HCT116 (cell line): ENCODE measurements at regions not wholly inside any gene's neighbourhood (a gene's known extent, or its start where the extent isn't known, plus 50 kb on each side); places are given as distances from the start of the nearest gene placed in this dataset.

Experiments used
- ATAC-seq: fragments of 200-7000 bp; cut with Tn5 transposase; 2 replicates; pipeline ENCODE4 v1.9.1; 2020; ENCODE audit warnings: mild to moderate bottlenecking, moderate library complexity
- BruUV-seq: library from RNA; stranded (reverse); fragments of 400-500 nt; replicated peaks from 2 replicates; lab custom pipeline; 2021; lab: Mats Ljungman, UMichigan
- CTCF ChIA-PET: fragments of 300-600 bp; sonication (Branson Sonifier 250); formaldehyde crosslinking; loops from one replicate; lab custom pipeline; 2021; ENCODE audit warnings: antibody characterized with exemption; lab: Charles Lee
- POLR2A ChIA-PET: fragments of 300-600, 350-600 bp; sonication (Branson Sonifier 250); formaldehyde crosslinking; loops from one replicate; lab custom pipeline; 2021; ENCODE audit warnings: antibody characterized with exemption; lab: Charles Lee
- RAD21 ChIA-PET, 2 experiments: fragments of 300-600 bp; sonication (Branson Sonifier 250); formaldehyde crosslinking; loops; one replicate each; lab custom pipeline; 2023; ENCODE audit warnings: low total read pairs in 2 of 2; ENCODE audit not compliant: uncharacterized antibody in 2 of 2, unreplicated experiment in 2 of 2, low non-redundant PET in 1 of 2; lab: Charles Lee
- DNase-seq: peaks from one replicate; pipeline ENCODE4 v3.0.0-alpha.2; 2010; ENCODE audit warnings: low read depth, low spot score
- H2AFZ ChIP-seq: fragments of 200-600 bp; shearing (Covaris generic), sonication (generic); 2 replicates; pipeline ENCODE4 v1.6.1; 2017; ENCODE audit warnings: low read depth, mixed run types, mixed read lengths, antibody characterized with exemption, low read length; ENCODE audit not compliant: poor library complexity, severe bottlenecking
- H3K27ac ChIP-seq: 2 replicates; pipeline ENCODE4 v1.5.1; 2012; ENCODE audit warnings: low read depth, low read length
- H3K27me3 ChIP-seq: fragments of 200-600 bp; sonication (generic); 2 replicates; pipeline ENCODE4 v1.6.1; 2016; ENCODE audit warnings: mixed run types, low read length, mixed read lengths; ENCODE audit not compliant: insufficient read depth
- H3K36me3 ChIP-seq, 2 experiments: fragments of 200-500 bp in 1 of 2; fragments of 200-600 bp in 1 of 2; sonication (Bioruptor generic) in 1 of 2; sonication (generic) in 1 of 2; 2 replicates each; pipeline versions ENCODE4 v1.5.1 to v1.6.1; 2014 to 2016; ENCODE audit warnings: low read length in 2 of 2, inconsistent platforms in 1 of 2, mixed read lengths in 1 of 2, mixed run types in 1 of 2; ENCODE audit not compliant: insufficient read depth in 2 of 2, control insufficient read depth in 1 of 2
- H3K4me1 ChIP-seq, 2 experiments: fragments of 200-600 bp in 1 of 2; sonication (generic) in 1 of 2; 2 replicates each; pipeline versions ENCODE4 v1.5.1 to v1.6.1; 2012 to 2017; ENCODE audit warnings: low read length in 2 of 2, inconsistent platforms in 1 of 2, mild to moderate bottlenecking in 1 of 2, mixed read lengths in 1 of 2, mixed run types in 1 of 2, moderate library complexity in 1 of 2; ENCODE audit not compliant: insufficient read depth in 2 of 2, control insufficient read depth in 1 of 2
- H3K4me2 ChIP-seq: fragments of 200-600 bp; sonication (generic); 2 replicates; pipeline ENCODE4 v1.6.1; 2017; ENCODE audit warnings: mixed run types, low read length, mixed read lengths
- H3K4me3 ChIP-seq, 2 experiments: fragments of 200-600 bp in 1 of 2; sonication (generic) in 1 of 2; replicated peaks in 1 of 2; 2 replicates each; pipeline ENCODE4 v1.5.1; 2011 to 2016; ENCODE audit warnings: low read length in 2 of 2, control low read depth in 1 of 2, low read depth in 1 of 2, mild to moderate bottlenecking in 1 of 2, mixed read lengths in 1 of 2, mixed run types in 1 of 2
- H3K79me2 ChIP-seq: fragments of 200-600 bp; sonication (generic); 2 replicates; pipeline ENCODE4 v1.6.1; 2017; ENCODE audit warnings: mild to moderate bottlenecking, mixed run types, low read length, moderate library complexity, mixed read lengths; ENCODE audit not compliant: insufficient read depth
- H3K9ac ChIP-seq: fragments of 200-600 bp; sonication (generic); 2 replicates; pipeline ENCODE4 v1.6.1; 2016; ENCODE audit warnings: low read length, mixed read lengths
- H3K9me2 ChIP-seq: fragments of 200-600 bp; sonication (generic), shearing (Covaris generic); 2 replicates; pipeline ENCODE4 v1.6.1; 2017; ENCODE audit warnings: mixed run types, mild to moderate bottlenecking, moderate library complexity; ENCODE audit not compliant: insufficient read depth
- H3K9me3 ChIP-seq, 2 experiments: fragments of 200-500 bp in 1 of 2; fragments of 200-600 bp in 1 of 2; sonication (Bioruptor generic) in 1 of 2; sonication (generic) in 1 of 2; 2 replicates each; pipeline ENCODE4 v1.6.1; 2014 to 2017; ENCODE audit warnings: low read length in 2 of 2, mixed read lengths in 2 of 2, inconsistent platforms in 1 of 2, low read depth in 1 of 2, mild to moderate bottlenecking in 1 of 2, mixed run types in 1 of 2, moderate library complexity in 1 of 2; ENCODE audit not compliant: control insufficient read depth in 1 of 2, insufficient read depth in 1 of 2
- H4K20me1 ChIP-seq: fragments of 200-600 bp; sonication (generic), shearing (Covaris generic); 2 replicates; pipeline ENCODE4 v1.6.1; 2017; ENCODE audit warnings: mixed run types, mild to moderate bottlenecking, moderate library complexity; ENCODE audit not compliant: insufficient read depth
- CBX3 ChIP-seq: IDR thresholded peaks from 2 replicates; pipeline ENCODE4 v1.6.1; 2012; ENCODE audit warnings: low read depth
- CTCF ChIP-seq, 3 experiments: fragments of 200-600 bp in 1 of 3; sonication (generic) in 1 of 3; IDR thresholded peaks in 2 of 3; conservative IDR thresholded peaks in 1 of 3; 2 replicates each; pipeline ENCODE4 v1.5.1; 2012 to 2017; ENCODE audit warnings: low read depth in 2 of 3, low read length in 2 of 3, antibody characterized with exemption in 1 of 3, borderline replicate concordance in 1 of 3, control low read depth in 1 of 3, mild to moderate bottlenecking in 1 of 3, mixed read lengths in 1 of 3, mixed run types in 1 of 3, moderate library complexity in 1 of 3; ENCODE audit not compliant: insufficient read depth in 1 of 3
- ELF1 ChIP-seq: IDR thresholded peaks from 2 replicates; pipeline ENCODE4 v1.6.1; 2012; ENCODE audit warnings: low read depth, borderline replicate concordance
- POLR2A ChIP-seq: IDR thresholded peaks from 2 replicates; pipeline ENCODE4 v1.7.0; 2011; ENCODE audit warnings: borderline replicate concordance; ENCODE audit not compliant: insufficient read depth, insufficient read length; ENCODE audit errors: extremely low read depth
- SP1 ChIP-seq: IDR thresholded peaks from 2 replicates; pipeline ENCODE4 v1.6.1; 2012; ENCODE audit warnings: low read depth
- SRF ChIP-seq: IDR thresholded peaks from 2 replicates; pipeline ENCODE4 v1.6.1; 2012; ENCODE audit warnings: low read depth
- YY1 ChIP-seq: IDR thresholded peaks from 2 replicates; pipeline ENCODE4 v1.6.1; 2011; ENCODE audit warnings: low read length, low read depth, moderate library complexity, mild to moderate bottlenecking; ENCODE audit not compliant: insufficient replicate concordance; ENCODE audit errors: extremely low read depth
- intact Hi-C: fragments of 100-400 bp; cut with micrococcal nuclease; formaldehyde crosslinking; loops from 2 replicates; pipeline ENCODE4 v1.10.0; 2022
- TF ChIP-seq, protein P1 (sequence below): IDR thresholded peaks from 2 replicates; pipeline ENCODE4 v1.6.1; 2011; ENCODE audit warnings: mild to moderate bottlenecking, low read length, moderate library complexity; ENCODE audit not compliant: insufficient replicate concordance; ENCODE audit errors: extremely low read depth
- TF ChIP-seq, protein P2 (sequence below): IDR thresholded peaks from 2 replicates; pipeline ENCODE4 v1.6.1; 2012
- TF ChIP-seq, protein P3 (sequence below): IDR thresholded peaks from 2 replicates; pipeline ENCODE4 v1.6.1; 2012

- ChIA-PET CTCF (no interaction called here), RAD21 (no interaction called here), POLR2A (no interaction called here)
- H2AFZ ChIP-seq, result no peak overlapping the region
- no peaks in the 10 kb centered on the region for H3K79me2 ChIP-seq
- TF ChIP-seq CTCF (IDR thresholded peaks at IDR 0.05 in 2 of 3, conservative IDR thresholded peaks at IDR 0.05 in 1 of 3; ENCODE audit: borderline replicate concordance in 1 of 3, insufficient read depth in 1 of 3, low read depth in 2 of 3, low read length in 2 of 3) (no peak), CBX3 (no peak), POLR2A (no peak), SRF (no peak), ELF1 (no peak), SP1 (no peak), YY1 (no peak)
- TF ChIP-seq, protein P1, sequence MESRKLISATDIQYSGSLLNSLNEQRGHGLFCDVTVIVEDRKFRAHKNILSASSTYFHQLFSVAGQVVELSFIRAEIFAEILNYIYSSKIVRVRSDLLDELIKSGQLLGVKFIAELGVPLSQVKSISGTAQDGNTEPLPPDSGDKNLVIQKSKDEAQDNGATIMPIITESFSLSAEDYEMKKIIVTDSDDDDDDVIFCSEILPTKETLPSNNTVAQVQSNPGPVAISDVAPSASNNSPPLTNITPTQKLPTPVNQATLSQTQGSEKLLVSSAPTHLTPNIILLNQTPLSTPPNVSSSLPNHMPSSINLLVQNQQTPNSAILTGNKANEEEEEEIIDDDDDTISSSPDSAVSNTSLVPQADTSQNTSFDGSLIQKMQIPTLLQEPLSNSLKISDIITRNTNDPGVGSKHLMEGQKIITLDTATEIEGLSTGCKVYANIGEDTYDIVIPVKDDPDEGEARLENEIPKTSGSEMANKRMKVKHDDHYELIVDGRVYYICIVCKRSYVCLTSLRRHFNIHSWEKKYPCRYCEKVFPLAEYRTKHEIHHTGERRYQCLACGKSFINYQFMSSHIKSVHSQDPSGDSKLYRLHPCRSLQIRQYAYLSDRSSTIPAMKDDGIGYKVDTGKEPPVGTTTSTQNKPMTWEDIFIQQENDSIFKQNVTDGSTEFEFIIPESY, result no peak
- TF ChIP-seq, protein P2, sequence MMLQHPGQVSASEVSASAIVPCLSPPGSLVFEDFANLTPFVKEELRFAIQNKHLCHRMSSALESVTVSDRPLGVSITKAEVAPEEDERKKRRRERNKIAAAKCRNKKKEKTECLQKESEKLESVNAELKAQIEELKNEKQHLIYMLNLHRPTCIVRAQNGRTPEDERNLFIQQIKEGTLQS, result no peak
- TF ChIP-seq, protein P3, sequence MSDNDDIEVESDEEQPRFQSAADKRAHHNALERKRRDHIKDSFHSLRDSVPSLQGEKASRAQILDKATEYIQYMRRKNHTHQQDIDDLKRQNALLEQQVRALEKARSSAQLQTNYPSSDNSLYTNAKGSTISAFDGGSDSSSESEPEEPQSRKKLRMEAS, result no peak
- H3K4me2 ChIP-seq, result no peak overlapping the region
- no peaks in the 10 kb centered on the region for H4K20me1 ChIP-seq
- no peaks in the 10 kb centered on the region for H3K27me3 ChIP-seq
- H3K9me3 ChIP-seq, result no peaks in the 10 kb centered on the region
- H3K36me3 ChIP-seq, result no peaks in the 10 kb centered on the region
- no TSS peak for BruUV-seq
- intact Hi-C loops, result no loop called here
- H3K4me1 ChIP-seq, result no peaks in the 10 kb centered on the region
- ATAC-seq (no peak), DNase-seq (no peak)
- no peak overlapping the region for H3K27ac ChIP-seq
- H3K4me3 ChIP-seq, result no peak overlapping the region
- H3K9me2 ChIP-seq, result no peaks in the 10 kb centered on the region
- H3K9ac ChIP-seq, result no peak overlapping the region
Measured at GRCh38 chr3:25155652-25156471, 272.2 kb upstream of the RARB start.
